DND-41 (cell line): ENCODE measurements at regions not wholly inside any gene's neighbourhood (a gene's known extent, or its start where the extent isn't known, plus 50 kb on each side); places are given as distances from the start of the nearest gene placed in this dataset.

ENCODE experiments used
- ATAC-seq: fragments of 200-7000 bp; cut with Tn5 transposase; 3 replicates; pipeline ENCODE4 v1.9.1; 2021; ENCODE audit warnings: low read depth; ENCODE audit not compliant: insufficient read depth
- DNase-seq: peaks from one replicate; pipeline ENCODE4 v3.0.0-alpha.2; 2020
- H2AFZ ChIP-seq: 2 replicates; pipeline ENCODE4 v1.6.0; 2012; ENCODE audit warnings: low read depth, low read length
- H3K27ac ChIP-seq: 2 replicates; pipeline ENCODE4 v1.5.1; 2012; ENCODE audit warnings: low read length, inconsistent platforms
- H3K27me3 ChIP-seq: fragments of 200-600 bp; sonication (generic); 2 replicates; pipeline ENCODE4 v1.6.0; 2012; ENCODE audit warnings: low read length, mild to moderate bottlenecking, inconsistent platforms; ENCODE audit not compliant: insufficient read depth, poor library complexity
- H3K36me3 ChIP-seq: 2 replicates; pipeline ENCODE4 v1.5.1; 2012; ENCODE audit warnings: low read length, inconsistent platforms; ENCODE audit not compliant: insufficient read depth
- H3K4me1 ChIP-seq: 2 replicates; pipeline ENCODE4 v1.5.1; 2012; ENCODE audit warnings: mild to moderate bottlenecking, low read length; ENCODE audit not compliant: insufficient read depth
- H3K4me2 ChIP-seq: 2 replicates; pipeline ENCODE4 v1.6.0; 2012; ENCODE audit warnings: mild to moderate bottlenecking, moderate library complexity, low read length, inconsistent platforms; ENCODE audit not compliant: insufficient read depth
- H3K4me3 ChIP-seq, 2 experiments: fragments of 200-600 bp in 1 of 2; shearing (Covaris generic) in 1 of 2; 2 replicates each; pipeline ENCODE4 v1.5.1; 2012 to 2016; ENCODE audit warnings: inconsistent platforms in 2 of 2, low read length in 2 of 2, mild to moderate bottlenecking in 2 of 2, low read depth in 1 of 2, moderate library complexity in 1 of 2
- H3K79me2 ChIP-seq: 2 replicates; pipeline ENCODE4 v1.6.0; 2012; ENCODE audit warnings: low read length, inconsistent platforms; ENCODE audit not compliant: insufficient read depth
- H3K9ac ChIP-seq: 2 replicates; pipeline ENCODE4 v1.6.0; 2012; ENCODE audit warnings: low read depth, mild to moderate bottlenecking, inconsistent platforms, low read length, moderate library complexity
- H3K9me3 ChIP-seq: 2 replicates; pipeline ENCODE4 v1.5.1; 2012; ENCODE audit warnings: low read length, moderate library complexity, mild to moderate bottlenecking, inconsistent platforms; ENCODE audit not compliant: insufficient read depth, severe bottlenecking
- H4K20me1 ChIP-seq: 2 replicates; pipeline ENCODE4 v1.6.0; 2012; ENCODE audit warnings: low read length; ENCODE audit not compliant: insufficient read depth
- EZH2 ChIP-seq: IDR thresholded peaks from 3 replicates; pipeline ENCODE4 v1.6.1; 2012; ENCODE audit warnings: borderline replicate concordance, low read depth, mild to moderate bottlenecking, moderate library complexity, low read length, inconsistent platforms; ENCODE audit not compliant: severe bottlenecking
- TF ChIP-seq, protein P1 (sequence below): IDR thresholded peaks from 2 replicates; pipeline ENCODE4 v1.5.1; 2012; ENCODE audit warnings: borderline replicate concordance, low read length, moderate library complexity, mild to moderate bottlenecking; ENCODE audit not compliant: poor library complexity, severe bottlenecking; ENCODE audit errors: extremely low read depth

DNA sequence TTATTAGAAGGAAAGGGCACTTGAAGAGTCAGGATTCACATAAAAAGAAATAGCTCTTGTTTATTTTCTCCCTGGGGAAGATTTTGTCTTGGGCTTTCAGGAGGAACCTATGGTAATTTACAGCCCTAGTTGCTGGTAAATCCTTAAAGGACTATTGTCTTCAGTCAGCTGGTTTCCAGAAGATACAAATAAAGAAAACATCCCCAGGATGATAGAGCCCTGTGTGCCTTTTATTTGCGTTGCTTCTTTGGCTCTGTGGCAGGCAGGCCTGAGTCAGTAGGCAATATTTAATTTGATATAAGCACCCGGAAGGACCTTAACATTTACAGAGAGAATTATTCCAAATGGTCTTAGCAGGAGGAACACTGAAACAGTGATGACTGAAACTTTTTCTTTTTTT is 131.0 kb upstream of the SLC34A2 start:
- no peak for TF ChIP-seq EZH2
- TF ChIP-seq, protein P1, sequence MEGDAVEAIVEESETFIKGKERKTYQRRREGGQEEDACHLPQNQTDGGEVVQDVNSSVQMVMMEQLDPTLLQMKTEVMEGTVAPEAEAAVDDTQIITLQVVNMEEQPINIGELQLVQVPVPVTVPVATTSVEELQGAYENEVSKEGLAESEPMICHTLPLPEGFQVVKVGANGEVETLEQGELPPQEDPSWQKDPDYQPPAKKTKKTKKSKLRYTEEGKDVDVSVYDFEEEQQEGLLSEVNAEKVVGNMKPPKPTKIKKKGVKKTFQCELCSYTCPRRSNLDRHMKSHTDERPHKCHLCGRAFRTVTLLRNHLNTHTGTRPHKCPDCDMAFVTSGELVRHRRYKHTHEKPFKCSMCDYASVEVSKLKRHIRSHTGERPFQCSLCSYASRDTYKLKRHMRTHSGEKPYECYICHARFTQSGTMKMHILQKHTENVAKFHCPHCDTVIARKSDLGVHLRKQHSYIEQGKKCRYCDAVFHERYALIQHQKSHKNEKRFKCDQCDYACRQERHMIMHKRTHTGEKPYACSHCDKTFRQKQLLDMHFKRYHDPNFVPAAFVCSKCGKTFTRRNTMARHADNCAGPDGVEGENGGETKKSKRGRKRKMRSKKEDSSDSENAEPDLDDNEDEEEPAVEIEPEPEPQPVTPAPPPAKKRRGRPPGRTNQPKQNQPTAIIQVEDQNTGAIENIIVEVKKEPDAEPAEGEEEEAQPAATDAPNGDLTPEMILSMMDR = no peak
- Histone ChIP-seq H3K4me3 (no peak overlapping the region), H3K36me3 (no peaks in the 10 kb centered on the region), H3K27me3 (no peaks in the 10 kb centered on the region), H3K4me2 (no peak overlapping the region), H2AFZ (no peak overlapping the region), H3K9me3 (no peaks in the 10 kb centered on the region), H3K27ac (no peak overlapping the region), H3K9ac (no peak overlapping the region), H3K4me1 (no peaks in the 10 kb centered on the region), H4K20me1 (no peaks in the 10 kb centered on the region), H3K79me2 (no peaks in the 10 kb centered on the region)
- no peak for DNase-seq
- ATAC-seq = no peak

DNA sequence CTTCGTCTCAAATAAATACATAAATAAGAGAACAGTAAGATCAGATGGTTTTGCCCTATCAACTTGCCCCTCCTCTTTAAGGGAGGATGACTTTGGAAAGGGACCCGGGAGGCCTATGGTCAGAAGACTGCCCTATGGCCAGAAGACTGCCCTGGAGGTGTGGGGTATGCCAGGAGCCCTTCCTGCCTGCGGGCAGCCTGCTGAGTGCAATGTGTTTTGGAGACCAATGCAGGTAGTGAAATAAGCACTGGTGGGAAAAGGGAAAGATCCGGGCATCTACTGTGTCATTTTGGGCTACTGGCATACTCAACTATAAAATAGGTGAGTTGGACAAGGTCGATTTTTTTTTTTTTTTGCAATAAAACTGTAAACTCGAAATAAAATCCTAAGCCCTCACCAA is 129.8 kb upstream of the SLC34A2 start:
- TF ChIP-seq, protein P1 = no peak
- no peak for TF ChIP-seq EZH2
- H3K9ac ChIP-seq = no peak overlapping the region
- no peak overlapping the region for H2AFZ ChIP-seq
- H3K9me3 ChIP-seq = no peaks in the 10 kb centered on the region
- no peaks in the 10 kb centered on the region for H4K20me1 ChIP-seq
- H3K36me3 ChIP-seq = no peaks in the 10 kb centered on the region
- no peaks in the 10 kb centered on the region for H3K27me3 ChIP-seq
- H3K4me2 ChIP-seq = no peak overlapping the region
- ATAC-seq = no peak
- no peak overlapping the region for H3K4me3 ChIP-seq
- no peaks in the 10 kb centered on the region for H3K4me1 ChIP-seq
- H3K79me2 ChIP-seq = no peaks in the 10 kb centered on the region
- DNase-seq = no peak
- H3K27ac ChIP-seq = no peak overlapping the region

DNA sequence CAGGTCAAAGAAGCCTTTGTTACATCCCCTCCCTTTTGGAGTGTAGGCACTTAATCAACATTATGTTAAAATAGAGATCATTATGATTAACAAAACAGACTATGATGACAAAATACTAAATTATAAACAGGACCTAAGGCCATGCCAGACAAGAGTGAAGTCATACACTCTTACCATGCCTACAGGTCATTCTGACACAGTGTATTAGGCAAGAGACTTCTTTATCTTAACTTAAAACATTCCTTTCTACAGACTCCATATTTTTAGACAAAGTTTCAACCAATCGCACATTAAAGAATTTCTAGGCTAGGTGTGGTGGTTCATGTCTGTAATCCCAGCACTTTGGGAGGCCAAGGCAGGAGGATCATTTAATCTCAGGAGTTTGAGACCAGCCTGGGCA is 128.6 kb upstream of the SLC34A2 start:
- no peak for DNase-seq

More for the DNA sequence above, 128.6 kb upstream of the SLC34A2 start:
- H4K20me1 ChIP-seq = no peaks in the 10 kb centered on the region
- no peak for TF ChIP-seq EZH2
- TF ChIP-seq, protein P1 = no peak
- no peaks in the 10 kb centered on the region for H3K9me3 ChIP-seq
- H3K79me2 ChIP-seq = no peaks in the 10 kb centered on the region
- H3K4me1 ChIP-seq = no peaks in the 10 kb centered on the region
- H3K36me3 ChIP-seq = no peaks in the 10 kb centered on the region
- no peak overlapping the region for H3K4me3 ChIP-seq
- ATAC-seq = no peak
- no peak overlapping the region for H3K9ac ChIP-seq
- H3K27ac ChIP-seq = no peak overlapping the region
- H3K4me2 ChIP-seq = no peak overlapping the region
- no peak overlapping the region for H2AFZ ChIP-seq
- no peaks in the 10 kb centered on the region for H3K27me3 ChIP-seq
